IMR-90 (cell line): ENCODE measurements at regions not wholly inside any gene's neighbourhood (a gene's known extent, or its start where the extent isn't known, plus 50 kb on each side); places are given as distances from the start of the nearest gene placed in this dataset.

Source experiments
- ATAC-seq: fragments of 200-7000 bp; cut with Tn5 transposase; 2 replicates; pipeline ENCODE4 v1.9.1; 2020; ENCODE audit warnings: low read depth, mild to moderate bottlenecking, moderate library complexity
- BruUV-seq: library from RNA; stranded (reverse); fragments of 400-500 nt; replicated peaks from 2 replicates; lab custom pipeline; 2021; lab: Mats Ljungman, UMichigan
- CTCF ChIA-PET: fragments of 300-600 bp; formaldehyde crosslinking; extraction: SDS; loops from one replicate; lab custom pipeline; 2021; ENCODE audit warnings: antibody characterized with exemption; lab: Yijun Ruan, JAX
- POLR2A ChIA-PET: fragments of 300-600 bp; sonication (Branson Sonifier 250); formaldehyde crosslinking; loops from one replicate; lab custom pipeline; 2022; ENCODE audit warnings: antibody characterized with exemption; ENCODE audit not compliant: unreplicated experiment; lab: Charles Lee
- DNase-seq: peaks from one replicate; pipeline ENCODE4 v3.0.0; 2013
- H2AFZ ChIP-seq: replicated peaks from 2 replicates; pipeline ENCODE3; 2013; ENCODE audit warnings: low read length, mild to moderate bottlenecking; ENCODE audit not compliant: poor library complexity
- H2AK5ac ChIP-seq: 2 replicates; pipeline ENCODE4 v1.6.1; 2013; ENCODE audit warnings: low read depth, low read length, inconsistent platforms
- H2AK9ac ChIP-seq: replicated peaks from 2 replicates; pipeline ENCODE3; 2013; ENCODE audit warnings: mild to moderate bottlenecking, low read depth, low read length, moderate library complexity; ENCODE audit not compliant: poor library complexity
- H2BK120ac ChIP-seq: 2 replicates; pipeline ENCODE4 v1.6.1; 2013; ENCODE audit warnings: low read depth, low read length, inconsistent platforms
- H2BK15ac ChIP-seq: 3 replicates; pipeline ENCODE4 v1.6.1; 2013; ENCODE audit warnings: low read depth, low read length, inconsistent platforms
- H2BK20ac ChIP-seq: 2 replicates; pipeline ENCODE4 v1.6.1; 2013; ENCODE audit warnings: low read depth, mild to moderate bottlenecking, inconsistent platforms, low read length, moderate library complexity
- H2BK5ac ChIP-seq: 2 replicates; pipeline ENCODE4 v1.6.1; 2013; ENCODE audit warnings: mild to moderate bottlenecking, low read depth, low read length, inconsistent platforms; ENCODE audit not compliant: poor library complexity, severe bottlenecking
- H3K14ac ChIP-seq: replicated peaks from 2 replicates; pipeline ENCODE4 v1.6.1; 2013; ENCODE audit warnings: low read depth, low read length, inconsistent platforms
- H3K18ac ChIP-seq: 2 replicates; pipeline ENCODE4 v1.6.1; 2013; ENCODE audit warnings: low read depth, low read length, control low read depth
- H3K23ac ChIP-seq: 2 replicates; pipeline ENCODE4 v1.6.1; 2013; ENCODE audit warnings: low read depth, low read length, inconsistent platforms
- H3K27ac ChIP-seq: 2 replicates; pipeline ENCODE4 v1.5.1; 2013; ENCODE audit warnings: mild to moderate bottlenecking, control low read depth, low read length; ENCODE audit not compliant: insufficient read depth
- H3K27me3 ChIP-seq: 2 replicates; pipeline ENCODE4 v1.6.1; 2013; ENCODE audit warnings: low read length; ENCODE audit not compliant: control insufficient read depth, insufficient read depth
- H3K36me3 ChIP-seq: 2 replicates; pipeline ENCODE4 v1.6.1; 2013; ENCODE audit warnings: low read length, mixed read lengths; ENCODE audit not compliant: control insufficient read depth, insufficient read depth
- H3K4ac ChIP-seq: 2 replicates; pipeline ENCODE4 v1.6.1; 2013; ENCODE audit warnings: low read depth, low read length, inconsistent platforms
- H3K4me1 ChIP-seq: 2 replicates; pipeline ENCODE4 v1.6.1; 2013; ENCODE audit warnings: low read length, mixed read lengths; ENCODE audit not compliant: control insufficient read depth, insufficient read depth
- H3K4me2 ChIP-seq: 2 replicates; pipeline ENCODE4 v1.6.1; 2013; ENCODE audit warnings: low read depth, mild to moderate bottlenecking, control low read depth, low read length, moderate library complexity
- H3K4me3 ChIP-seq: 2 replicates; pipeline ENCODE4 v1.5.1; 2013; ENCODE audit warnings: low read depth, mild to moderate bottlenecking, control low read depth, low read length, moderate library complexity; ENCODE audit not compliant: insufficient read depth
- H3K56ac ChIP-seq: 2 replicates; pipeline ENCODE4 v1.6.1; 2013; ENCODE audit warnings: low read length, inconsistent platforms; ENCODE audit not compliant: insufficient read depth; ENCODE audit errors: extremely low read depth
- H3K79me1 ChIP-seq, 2 experiments: 2 replicates each; pipeline ENCODE4 v1.6.1; 2013; ENCODE audit warnings: low read length in 2 of 2, inconsistent platforms in 1 of 2, low read depth in 1 of 2
- H3K9ac ChIP-seq: 2 replicates; pipeline ENCODE4 v1.6.1; 2013; ENCODE audit warnings: low read depth, low read length, control low read depth
- H3K9me1 ChIP-seq: 2 replicates; pipeline ENCODE4 v1.6.1; 2013; ENCODE audit warnings: low read length, inconsistent platforms; ENCODE audit not compliant: insufficient read depth
- H3K9me3 ChIP-seq: 2 replicates; pipeline ENCODE4 v1.6.1; 2013; ENCODE audit warnings: low read length; ENCODE audit not compliant: control insufficient read depth, insufficient read depth
- H4K20me1 ChIP-seq: 2 replicates; pipeline ENCODE4 v1.6.1; 2013; ENCODE audit warnings: low read length, inconsistent platforms; ENCODE audit not compliant: insufficient read depth
- H4K5ac ChIP-seq: 2 replicates; pipeline ENCODE4 v1.6.1; 2013; ENCODE audit warnings: mild to moderate bottlenecking, low read depth, low read length, control low read depth
- H4K8ac ChIP-seq, 2 experiments: 2 replicates each; pipeline ENCODE4 v1.6.1; 2013; ENCODE audit warnings: low read depth in 2 of 2, low read length in 2 of 2, control low read depth in 1 of 2, inconsistent platforms in 1 of 2
- H4K91ac ChIP-seq: 2 replicates; pipeline ENCODE4 v1.6.1; 2013; ENCODE audit warnings: low read depth, low read length, inconsistent platforms; ENCODE audit not compliant: insufficient read depth
- BHLHE40 ChIP-seq: fragments of 150-350 bp; IDR thresholded peaks from 2 replicates; pipeline ENCODE4 v1.6.1; 2016; ENCODE audit warnings: mild to moderate bottlenecking, low read depth, low read length
- CEBPB ChIP-seq: IDR thresholded peaks from 2 replicates; pipeline ENCODE4 v1.6.1; 2012; ENCODE audit warnings: low read depth, low read length, improper control_type of control experiment
- CHD1 ChIP-seq: IDR thresholded peaks from 2 replicates; pipeline ENCODE4 v1.6.1; 2012; ENCODE audit warnings: low read depth, low read length, improper control_type of control experiment
- CTCF ChIP-seq: conservative IDR thresholded peaks from 2 replicates; pipeline ENCODE4 v1.5.1; 2012; ENCODE audit warnings: mild to moderate bottlenecking, low read depth, low read length, improper control_type of control experiment
- ELK1 ChIP-seq: fragments of 150-350 bp; IDR thresholded peaks from 2 replicates; pipeline ENCODE4 v1.6.1; 2016; ENCODE audit warnings: low read depth, mild to moderate bottlenecking, low read length, moderate library complexity, borderline replicate concordance
- FOS ChIP-seq: fragments of 150-350 bp; IDR thresholded peaks from 2 replicates; pipeline ENCODE4 v1.6.1; 2016; ENCODE audit warnings: low read depth, low read length
- MAFK ChIP-seq: IDR thresholded peaks from 2 replicates; pipeline ENCODE4 v1.6.1; 2012; ENCODE audit warnings: low read depth, low read length, improper control_type of control experiment
- MAZ ChIP-seq: IDR thresholded peaks from 2 replicates; pipeline ENCODE4 v1.6.1; 2012; ENCODE audit warnings: low read depth, mild to moderate bottlenecking, low read length, improper control_type of control experiment, moderate library complexity, borderline replicate concordance
- MXI1 ChIP-seq: IDR thresholded peaks from 2 replicates; pipeline ENCODE4 v1.6.1; 2012; ENCODE audit warnings: low read depth, mild to moderate bottlenecking, low read length, moderate library complexity, borderline replicate concordance
- NFE2L2 ChIP-seq: fragments of 150-350 bp; IDR thresholded peaks from 2 replicates; pipeline ENCODE4 v1.6.1; 2016; ENCODE audit warnings: low read depth, mild to moderate bottlenecking, low read length
- POLR2A ChIP-seq: IDR thresholded peaks from 2 replicates; pipeline ENCODE4 v1.6.1; 2012; ENCODE audit warnings: mild to moderate bottlenecking, low read depth, low read length
- RAD21 ChIP-seq: IDR thresholded peaks from 2 replicates; pipeline ENCODE4 v1.6.1; 2012; ENCODE audit warnings: low read length, improper control_type of control experiment
- RCOR1 ChIP-seq: IDR thresholded peaks from 2 replicates; pipeline ENCODE4 v1.6.1; 2012; ENCODE audit warnings: mild to moderate bottlenecking, low read length, improper control_type of control experiment; ENCODE audit not compliant: insufficient replicate concordance
- RFX5 ChIP-seq: IDR thresholded peaks from 2 replicates; pipeline ENCODE4 v1.8.0; 2012; ENCODE audit warnings: low read depth, mild to moderate bottlenecking, low read length, moderate library complexity
- SMC3 ChIP-seq: fragments of 150-350 bp; IDR thresholded peaks from 2 replicates; pipeline ENCODE4 v1.6.1; 2016; ENCODE audit warnings: low read depth, mild to moderate bottlenecking, antibody characterized with exemption, low read length, moderate library complexity
- USF2 ChIP-seq: fragments of 150-350 bp; IDR thresholded peaks from 2 replicates; pipeline ENCODE4 v1.6.1; 2017; ENCODE audit warnings: mild to moderate bottlenecking, antibody characterized with exemption, low read length, low read depth
- WGBS, 2 experiments: methylation state at CpG; one replicate each; pipeline versions ENCODE4 v1.1.5 to v1.1.7; 2013; ENCODE audit warnings: missing lambda C conversion rate in 2 of 2; ENCODE audit not compliant: insufficient read length in 1 of 2; ENCODE audit errors: extremely low coverage in 2 of 2; 5-methylcytosine and 5-hydroxymethylcytosine counted together
- dilution Hi-C: fragments of 300-500 bp; cut with HindIII; formaldehyde crosslinking; loops from one replicate; pipeline ENCODE4 v1.14.3; 2018; ENCODE audit warnings: low sequenced_read_pairs; ENCODE audit not compliant: unreplicated experiment
- in situ Hi-C: fragments of 300-500 bp; cut with MboI; formaldehyde crosslinking; loops from 3 replicates; pipeline ENCODE4 v1.14.3; 2019; ENCODE audit warnings: low sequenced_read_pairs, inconsistent platforms, mixed read lengths
- intact Hi-C: fragments of 100-400 bp; cut with micrococcal nuclease; formaldehyde crosslinking; loops from 2 replicates; pipeline ENCODE4 v1.10.0; 2022

GRCh38 chr13:68850160-68850559 is 1257.5 kb upstream of the ATXN8OS start:
- H2AFZ ChIP-seq, result no peak overlapping the region
- H3K9me1 ChIP-seq, result no peaks in the 10 kb centered on the region
- dilution Hi-C loops (no loop called here), in situ Hi-C loops (no loop called here), intact Hi-C loops (no loop called here)
- no CpG with 5 or more reads among the region's 3 CpGs for WGBS, 2 experiments
- H3K9ac ChIP-seq, result no peak overlapping the region
- H3K36me3 ChIP-seq, result no peaks in the 10 kb centered on the region
- no peak overlapping the region for H3K23ac ChIP-seq
- H3K27ac ChIP-seq, result no peak overlapping the region
- no TSS peak for BruUV-seq
- no peak overlapping the region for H2BK15ac ChIP-seq
- H3K14ac ChIP-seq, result no peak overlapping the region
- H4K8ac ChIP-seq, result no peak overlapping the region
- peaks cover 8% of the 10 kb centered on the region for H3K9me3 ChIP-seq
- no peak overlapping the region for H3K18ac ChIP-seq
- H3K79me1 ChIP-seq, result no peaks in the 10 kb centered on the region
- TF ChIP-seq ELK1, result no peak
- TF ChIP-seq MAFK, result no peak
- TF ChIP-seq FOS, result no peak
- no peak for TF ChIP-seq CHD1
- no peak for TF ChIP-seq POLR2A
- TF ChIP-seq MXI1, result no peak
- TF ChIP-seq BHLHE40, result no peak
- TF ChIP-seq RAD21, result no peak
- TF ChIP-seq CTCF, result no peak
- no peak for TF ChIP-seq SMC3
- no peak for TF ChIP-seq RCOR1
- TF ChIP-seq USF2, result no peak
- no peak for TF ChIP-seq NFE2L2
- TF ChIP-seq MAZ, result no peak
- TF ChIP-seq CEBPB, result no peak
- TF ChIP-seq RFX5, result no peak
- DNase-seq (no peak), ATAC-seq (no peak)
- H4K5ac ChIP-seq, result no peak overlapping the region
- no peak overlapping the region for H3K4me3 ChIP-seq
- H2BK20ac ChIP-seq, result no peak overlapping the region
- no peaks in the 10 kb centered on the region for H4K20me1 ChIP-seq
- H3K27me3 ChIP-seq, result no peaks in the 10 kb centered on the region
- H2AK5ac ChIP-seq, result no peak overlapping the region
- POLR2A ChIA-PET, result no interaction called here
- no peak overlapping the region for H4K91ac ChIP-seq
- no peak overlapping the region for H3K56ac ChIP-seq
- no peaks in the 10 kb centered on the region for H3K4me1 ChIP-seq
- H3K4me2 ChIP-seq, result no peak overlapping the region
- no peak overlapping the region for H2AK9ac ChIP-seq
- H2BK120ac ChIP-seq, result no peak overlapping the region
- H3K4ac ChIP-seq, result no peak overlapping the region
- no peak overlapping the region for H2BK5ac ChIP-seq
- CTCF ChIA-PET, result no interaction called here
